OCI-LY1 (cell line): ENCODE measurements at regions not wholly inside any gene's neighbourhood (a gene's known extent, or its start where the extent isn't known, plus 50 kb on each side); places are given as distances from the start of the nearest gene placed in this dataset.

Experiments used
- CTCF ChIP-seq: fragments of 200-600 bp; sonication (generic), shearing (Covaris generic); IDR thresholded peaks from 2 replicates; pipeline ENCODE4 v1.5.1; 2017; ENCODE audit warnings: mild to moderate bottlenecking, antibody characterized with exemption, low read length, moderate library complexity, mixed read lengths
- EZH2 ChIP-seq: fragments of 200-600 bp; sonication (generic), shearing (Covaris generic); IDR thresholded peaks from 2 replicates; pipeline ENCODE4 v1.8.0; 2017; ENCODE audit warnings: borderline replicate concordance, mixed run types, mild to moderate bottlenecking, antibody characterized with exemption, low read length, moderate library complexity, mixed read lengths

DNA sequence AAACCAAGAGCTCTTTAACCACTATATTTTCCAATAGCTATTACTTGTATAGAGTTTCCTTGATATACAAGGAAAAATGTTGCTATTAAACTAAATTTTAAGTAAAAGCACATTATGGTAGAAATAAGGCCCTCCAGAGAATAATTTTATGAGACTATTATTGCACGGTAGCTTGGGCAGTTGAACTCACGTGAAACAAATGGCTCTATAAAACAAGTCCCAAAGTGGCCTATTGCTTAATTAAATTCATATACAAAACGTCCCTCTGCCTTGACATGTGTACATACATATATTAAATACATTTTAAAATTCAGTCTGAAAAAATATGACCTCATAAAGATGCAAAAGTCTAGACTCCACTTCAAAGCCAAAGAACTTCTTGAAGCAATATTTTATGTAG lies 582.2 kb downstream of the CENPC start:
- TF ChIP-seq CTCF (no peak), EZH2 (no peak)
